H9 (cell line): ENCODE measurements at regions not wholly inside any gene's neighbourhood (a gene's known extent, or its start where the extent isn't known, plus 50 kb on each side); places are given as distances from the start of the nearest gene placed in this dataset.

ENCODE experiments used
- DNase-seq: peaks from one replicate; pipeline ENCODE4 v3.0.0-alpha.2; 2017
- H2AFZ ChIP-seq: one replicate; pipeline ENCODE4 v1.6.1; 2013; ENCODE audit warnings: mild to moderate bottlenecking, low read length, control low read depth, moderate library complexity
- H2AK5ac ChIP-seq: 2 replicates; pipeline ENCODE4 v1.6.1; 2013; ENCODE audit warnings: low read length, control low read depth, mixed read lengths; ENCODE audit not compliant: insufficient read length
- H2BK120ac ChIP-seq: one replicate; pipeline ENCODE4 v1.6.1; 2013; ENCODE audit warnings: low read depth, mild to moderate bottlenecking, low read length, control low read depth, inconsistent platforms; ENCODE audit not compliant: poor library complexity, severe bottlenecking
- H2BK12ac ChIP-seq: 2 replicates; pipeline ENCODE4 v1.6.1; 2013; ENCODE audit warnings: low read length, control low read depth, mixed read lengths, low read depth; ENCODE audit not compliant: insufficient read length
- H2BK15ac ChIP-seq: 2 replicates; pipeline ENCODE4 v1.6.1; 2013; ENCODE audit warnings: low read depth, low read length, control low read depth
- H2BK20ac ChIP-seq: one replicate; pipeline ENCODE4 v1.6.1; 2013; ENCODE audit warnings: low read depth, mild to moderate bottlenecking, low read length, control low read depth, inconsistent platforms; ENCODE audit not compliant: poor library complexity, severe bottlenecking
- H2BK5ac ChIP-seq: 2 replicates; pipeline ENCODE4 v1.6.1; 2013; ENCODE audit warnings: low read length, control low read depth, mixed read lengths; ENCODE audit not compliant: insufficient read length
- H3K14ac ChIP-seq: 2 replicates; pipeline ENCODE4 v1.6.1; 2013; ENCODE audit warnings: low read length, control low read depth; ENCODE audit not compliant: insufficient read depth
- H3K18ac ChIP-seq: 2 replicates; pipeline ENCODE4 v1.6.1; 2013; ENCODE audit warnings: low read depth, mild to moderate bottlenecking, mixed read lengths, low read length, control low read depth; ENCODE audit not compliant: insufficient read length
- H3K23ac ChIP-seq: 2 replicates; pipeline ENCODE4 v1.6.1; 2013; ENCODE audit warnings: low read length, control low read depth, mixed read lengths, low read depth; ENCODE audit not compliant: insufficient read length
- H3K23me2 ChIP-seq: 2 replicates; pipeline ENCODE4 v1.6.1; 2013; ENCODE audit warnings: low read depth, mild to moderate bottlenecking, mixed read lengths, low read length, control low read depth; ENCODE audit not compliant: insufficient read length, poor library complexity, severe bottlenecking
- H3K27ac ChIP-seq: 2 replicates; pipeline ENCODE4 v1.5.1; 2013; ENCODE audit warnings: low read length, control low read depth, mixed read lengths, low read depth; ENCODE audit not compliant: insufficient read length
- H3K27me3 ChIP-seq: 2 replicates; pipeline ENCODE4 v1.6.1; 2013; ENCODE audit warnings: low read length, control low read depth, inconsistent platforms; ENCODE audit not compliant: insufficient read depth
- H3K4ac ChIP-seq: 2 replicates; pipeline ENCODE4 v1.6.1; 2013; ENCODE audit warnings: low read depth, mild to moderate bottlenecking, control low read depth, inconsistent platforms, low read length, moderate library complexity
- H3K4me1 ChIP-seq: 2 replicates; pipeline ENCODE4 v1.6.1; 2013; ENCODE audit warnings: low read length, control low read depth, inconsistent platforms; ENCODE audit not compliant: insufficient read depth
- H3K4me2 ChIP-seq: 2 replicates; pipeline ENCODE4 v1.6.1; 2013; ENCODE audit warnings: low read length, control low read depth, mixed read lengths; ENCODE audit not compliant: insufficient read length, insufficient read depth
- H3K56ac ChIP-seq: 2 replicates; pipeline ENCODE4 v1.6.1; 2013; ENCODE audit warnings: low read depth, mild to moderate bottlenecking, mixed read lengths, low read length, control low read depth; ENCODE audit not compliant: insufficient read length
- H3K79me1 ChIP-seq: 2 replicates; pipeline ENCODE4 v1.6.1; 2013; ENCODE audit warnings: low read depth, mild to moderate bottlenecking, moderate library complexity, low read length, control low read depth, inconsistent platforms; ENCODE audit not compliant: insufficient read depth, poor library complexity, severe bottlenecking
- H3K79me2 ChIP-seq: 2 replicates; pipeline ENCODE4 v1.6.1; 2013; ENCODE audit warnings: low read length, control low read depth, inconsistent platforms; ENCODE audit not compliant: insufficient read depth
- H3K9ac ChIP-seq: 2 replicates; pipeline ENCODE4 v1.6.1; 2013; ENCODE audit warnings: low read length, control low read depth, mixed read lengths; ENCODE audit not compliant: insufficient read length; ENCODE audit errors: extremely low read depth
- H3K9me3 ChIP-seq: one replicate; pipeline ENCODE4 v1.6.1; 2013; ENCODE audit warnings: low read depth, low read length, inconsistent platforms; ENCODE audit not compliant: control insufficient read depth
- H3T11ph ChIP-seq: one replicate; pipeline ENCODE4 v1.6.1; 2013; ENCODE audit warnings: mild to moderate bottlenecking, low read length, control low read depth, inconsistent platforms
- H4K20me1 ChIP-seq: one replicate; pipeline ENCODE4 v1.6.1; 2013; ENCODE audit not compliant: control insufficient read depth, insufficient read length, insufficient read depth
- H4K5ac ChIP-seq: 2 replicates; pipeline ENCODE4 v1.6.1; 2013; ENCODE audit warnings: low read depth, mild to moderate bottlenecking, mixed read lengths, low read length, control low read depth; ENCODE audit not compliant: insufficient read length
- H4K8ac ChIP-seq: replicated peaks from 2 replicates; pipeline ENCODE4 v1.6.1; 2013; ENCODE audit warnings: low read length, control low read depth, mixed read lengths, low read depth; ENCODE audit not compliant: insufficient read length
- H4K91ac ChIP-seq: 2 replicates; pipeline ENCODE4 v1.6.1; 2013; ENCODE audit warnings: low read depth, mild to moderate bottlenecking, moderate library complexity, mixed read lengths, low read length, control low read depth; ENCODE audit not compliant: insufficient read length
- H3K27ac Mint-ChIP-seq, 3 experiments: 2 replicates in 2 of 3; 3 replicates in 1 of 3; pipeline ENCODE4 v1.8.0; 2020 to 2021; ENCODE audit warnings: mixed read lengths in 3 of 3, mild to moderate bottlenecking in 1 of 3, moderate library complexity in 1 of 3
- H3K27me3 Mint-ChIP-seq: 2 replicates; pipeline ENCODE4 v1.8.0; 2021; ENCODE audit warnings: low read depth, mild to moderate bottlenecking, moderate library complexity, mixed read lengths
- H3K36me3 Mint-ChIP-seq, 3 experiments: 2 replicates in 2 of 3; 3 replicates in 1 of 3; pipeline ENCODE4 v1.8.0; 2020 to 2021; ENCODE audit warnings: low read depth in 3 of 3, mixed read lengths in 3 of 3; ENCODE audit not compliant: insufficient read depth in 1 of 3
- H3K4me1 Mint-ChIP-seq, 2 experiments: 2 replicates each; pipeline ENCODE4 v1.8.0; 2020; ENCODE audit warnings: mixed read lengths in 2 of 2
- H3K4me3 Mint-ChIP-seq, 2 experiments: 2 replicates in 1 of 2; 3 replicates in 1 of 2; pipeline ENCODE4 v1.8.0; 2020 to 2021; ENCODE audit warnings: mild to moderate bottlenecking in 2 of 2, mixed read lengths in 2 of 2, moderate library complexity in 1 of 2
- H3K9me3 Mint-ChIP-seq, 2 experiments: 2 replicates in 1 of 2; 3 replicates in 1 of 2; pipeline ENCODE4 v1.8.0; 2020; ENCODE audit warnings: mild to moderate bottlenecking in 2 of 2, mixed read lengths in 2 of 2, moderate library complexity in 1 of 2
- CTCF ChIP-seq: fragments of 200-600 bp; sonication (generic); conservative IDR thresholded peaks from 3 replicates; pipeline ENCODE4 v1.8.0; 2021; ENCODE audit warnings: antibody characterized with exemption, mild to moderate bottlenecking
- WGBS: extraction: QIAGEN DNeasy Blood & Tissue Kit; methylation state at CpG from one replicate; pipeline ENCODE4 v1.1.7; 2013; ENCODE audit warnings: missing lambda C conversion rate, low lambda C conversion rate, mixed read lengths; ENCODE audit not compliant: insufficient read length; ENCODE audit errors: extremely low coverage; 5-methylcytosine and 5-hydroxymethylcytosine counted together

DNA sequence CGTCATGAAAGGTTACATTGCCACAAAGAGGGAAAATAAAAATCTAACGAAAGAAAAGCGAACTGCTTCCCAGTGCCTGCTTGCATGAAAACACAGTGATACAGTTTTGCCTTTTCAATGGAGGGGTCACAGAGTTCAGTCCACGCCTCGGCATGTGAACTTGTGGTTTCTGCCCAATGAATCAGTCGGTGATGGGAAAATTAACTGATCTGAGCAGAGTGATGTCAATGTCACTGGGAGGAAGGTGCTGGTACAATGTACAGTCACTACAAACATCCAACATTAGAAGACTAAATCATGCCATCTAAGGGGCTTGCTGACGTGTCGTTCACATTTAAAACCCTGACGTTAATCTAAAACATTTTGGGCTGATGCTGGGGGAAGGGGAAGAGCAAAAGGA is 151.8 kb upstream of the MSX2 start:
- Histone ChIP-seq H3K4me1 (no peaks in the 10 kb centered on the region; the same call in 1 of the 2 replicates), H2AK5ac (no peak overlapping the region), H3K23me2 (no peaks in the 10 kb centered on the region), H2BK120ac (no peak overlapping the region), H3K18ac (no peak overlapping the region), H2BK5ac (no peak overlapping the region), H2AFZ (no peak overlapping the region), H3T11ph (no peak overlapping the region), H3K79me1 (no peaks in the 10 kb centered on the region), H4K20me1 (no peaks in the 10 kb centered on the region), H3K4me2 (no peak overlapping the region), H3K79me2 (no peaks in the 10 kb centered on the region), H2BK15ac (no peak overlapping the region), H4K91ac (no peak overlapping the region), H3K56ac (no peak overlapping the region), H3K9ac (no peak overlapping the region), H3K27ac (no peak overlapping the region), H2BK12ac (no peak overlapping the region), H3K4ac (no peak overlapping the region), H3K27me3 (no peaks in the 10 kb centered on the region), H2BK20ac (no peak overlapping the region), H3K14ac (no peak overlapping the region), H4K8ac (no peak overlapping the region), H3K23ac (no peak overlapping the region), H4K5ac (no peak overlapping the region), H3K9me3 (no peaks in the 10 kb centered on the region)
- Mint-ChIP-seq H3K36me3 (no peaks in the 10 kb centered on the region; a peak in 1 of 7 replicates), H3K9me3 (no peaks in the 10 kb centered on the region), H3K4me1 (peaks cover 0 to 9% of the 10 kb centered on the region in 2 experiments; a peak in 2 of 4 replicates), H3K27ac (no peak overlapping the region), H3K27me3 (peaks cover 10% of the 10 kb centered on the region), H3K4me3 (no peak overlapping the region)
- DNase-seq, result no peak
- TF ChIP-seq CTCF, result no peak
- WGBS, result no CpG with 5 or more reads among the region's 9 CpGs
